WTC11 (cell line): ENCODE measurements at regions not wholly inside any gene's neighbourhood (a gene's known extent, or its start where the extent isn't known, plus 50 kb on each side); places are given as distances from the start of the nearest gene placed in this dataset.

Source experiments
- ATAC-seq: fragments of 200-7000 bp; cut with Tn5 transposase; 2 replicates; pipeline ENCODE4 v1.10.0; 2021; ENCODE audit warnings: mild to moderate bottlenecking, moderate library complexity
- CTCF ChIA-PET: fragments of 300-600 bp; sonication (Branson Sonifier 250); formaldehyde crosslinking; loops from one replicate; lab custom pipeline; 2021; ENCODE audit warnings: antibody characterized with exemption; lab: Charles Lee
- POLR2A ChIA-PET: fragments of 350-600 bp; sonication (Branson Sonifier 250); formaldehyde crosslinking; loops from one replicate; lab custom pipeline; 2021; ENCODE audit warnings: antibody characterized with exemption; lab: Charles Lee
- DNase-seq: peaks from one replicate; pipeline ENCODE4 v3.0.0; 2021; ENCODE audit warnings: low spot score
- H3K27ac Mint-ChIP-seq: 2 replicates; pipeline ENCODE4 v1.8.0; 2021; ENCODE audit warnings: mixed read lengths
- H3K27me3 Mint-ChIP-seq: 2 replicates; pipeline ENCODE4 v1.8.0; 2021; ENCODE audit warnings: low read depth, mild to moderate bottlenecking, moderate library complexity, mixed read lengths
- H3K36me3 Mint-ChIP-seq: 2 replicates; pipeline ENCODE4 v1.8.0; 2021; ENCODE audit warnings: mixed read lengths
- H3K4me1 Mint-ChIP-seq: 2 replicates; pipeline ENCODE4 v1.8.0; 2022; ENCODE audit warnings: mixed read lengths
- H3K4me3 Mint-ChIP-seq: 2 replicates; pipeline ENCODE4 v1.8.0; 2021; ENCODE audit warnings: mild to moderate bottlenecking, moderate library complexity, mixed read lengths
- H3K9me3 Mint-ChIP-seq: 2 replicates; pipeline ENCODE4 v1.8.0; 2021; ENCODE audit warnings: mixed read lengths
- CREM ChIP-seq: sonication (generic); formaldehyde crosslinking; IDR thresholded peaks from 2 replicates; pipeline ENCODE4 v1.8.1; 2022; ENCODE audit warnings: mild to moderate bottlenecking, missing genetic modification reagents, moderate library complexity
- FOXJ3 ChIP-seq: sonication (generic); formaldehyde crosslinking; IDR thresholded peaks from 2 replicates; pipeline ENCODE4 v1.9.0; 2021; ENCODE audit warnings: missing genetic modification reagents, mild to moderate bottlenecking, borderline replicate concordance
- GABPB1 ChIP-seq: sonication (generic); formaldehyde crosslinking; IDR thresholded peaks from 2 replicates; pipeline ENCODE4 v1.8.1; 2023; ENCODE audit warnings: mild to moderate bottlenecking, missing genetic modification reagents
- GRHL2 ChIP-seq: fragments of 250-450 bp; sonication (Bioruptor Pico); IDR thresholded peaks from 2 replicates; pipeline ENCODE4 v1.8.0; 2022; ENCODE audit warnings: mild to moderate bottlenecking, moderate library complexity; ENCODE audit not compliant: insufficient replicate concordance, severe bottlenecking
- HMGA2 ChIP-seq: fragments of 250-450 bp; sonication (Bioruptor Pico); IDR thresholded peaks from 2 replicates; pipeline ENCODE4 v1.4.0; 2021; ENCODE audit warnings: mild to moderate bottlenecking, moderate library complexity
- NFATC4 ChIP-seq: fragments of 250-450 bp; sonication (Bioruptor Pico); IDR thresholded peaks from 2 replicates; pipeline ENCODE4 v1.9.0; 2021; ENCODE audit warnings: mild to moderate bottlenecking
- NR1H2 ChIP-seq: sonication (generic); formaldehyde crosslinking; IDR thresholded peaks from 2 replicates; pipeline ENCODE4 v1.9.0; 2021; ENCODE audit warnings: mild to moderate bottlenecking, moderate library complexity, missing genetic modification reagents
- SOX15 ChIP-seq: fragments of 250-450 bp; sonication (Bioruptor Pico); IDR thresholded peaks from 2 replicates; pipeline ENCODE4 v1.9.0; 2021; ENCODE audit warnings: mild to moderate bottlenecking
- TCF7 ChIP-seq: sonication (generic); formaldehyde crosslinking; IDR thresholded peaks from 2 replicates; pipeline ENCODE4 v1.8.0; 2022; ENCODE audit warnings: mild to moderate bottlenecking, low read depth, missing genetic modification reagents, moderate library complexity
- ZNF232 ChIP-seq: sonication (generic); formaldehyde crosslinking; IDR thresholded peaks from 2 replicates; pipeline ENCODE4 v1.8.0; 2022; ENCODE audit warnings: mild to moderate bottlenecking, missing genetic modification reagents
- ZNF263 ChIP-seq: sonication (generic); formaldehyde crosslinking; IDR thresholded peaks from 2 replicates; pipeline ENCODE4 v1.8.1; 2022; ENCODE audit warnings: low read depth, mild to moderate bottlenecking, moderate library complexity, missing genetic modification reagents
- ZNF416 ChIP-seq: fragments of 250-450 bp; sonication (Bioruptor Pico); IDR thresholded peaks from 2 replicates; pipeline ENCODE4 v1.9.0; 2021; ENCODE audit warnings: mild to moderate bottlenecking, inconsistent platforms
- TF ChIP-seq, protein P1 (sequence below): sonication (generic); formaldehyde crosslinking; IDR thresholded peaks from 2 replicates; pipeline ENCODE4 v1.8.1; 2022; ENCODE audit warnings: missing genetic modification reagents, borderline replicate concordance
- TF ChIP-seq, protein P2 (sequence below): sonication (generic); formaldehyde crosslinking; IDR thresholded peaks from 2 replicates; pipeline ENCODE4 v1.8.1; 2022; ENCODE audit warnings: mild to moderate bottlenecking, missing genetic modification reagents, moderate library complexity, borderline replicate concordance
- TF ChIP-seq, protein P3 (sequence below): fragments of 250-450 bp; sonication (Bioruptor Pico); IDR thresholded peaks from 2 replicates; pipeline ENCODE4 v1.9.0; 2021; ENCODE audit warnings: moderate library complexity, mild to moderate bottlenecking, inconsistent platforms, borderline replicate concordance
- TF ChIP-seq, protein P4 (sequence below): sonication (generic); formaldehyde crosslinking; IDR thresholded peaks from 2 replicates; pipeline ENCODE4 v1.8.1; 2022; ENCODE audit warnings: low read depth, missing genetic modification reagents, borderline replicate concordance
- TF ChIP-seq, protein P5 (sequence below): fragments of 200-600 bp; IDR thresholded peaks from 2 replicates; pipeline ENCODE4 v1.8.0; 2022; ENCODE audit warnings: antibody characterized with exemption
- TF ChIP-seq, protein P6 (sequence below): fragments of 250-450 bp; sonication (Bioruptor Pico); IDR thresholded peaks from 2 replicates; pipeline ENCODE4 v1.8.0; 2021; ENCODE audit warnings: mild to moderate bottlenecking
- TF ChIP-seq, protein P7 (sequence below): fragments of 250-450 bp; sonication (Bioruptor Pico); conservative IDR thresholded peaks from 2 replicates; pipeline ENCODE4 v1.9.0; 2021; ENCODE audit warnings: mild to moderate bottlenecking

DNA sequence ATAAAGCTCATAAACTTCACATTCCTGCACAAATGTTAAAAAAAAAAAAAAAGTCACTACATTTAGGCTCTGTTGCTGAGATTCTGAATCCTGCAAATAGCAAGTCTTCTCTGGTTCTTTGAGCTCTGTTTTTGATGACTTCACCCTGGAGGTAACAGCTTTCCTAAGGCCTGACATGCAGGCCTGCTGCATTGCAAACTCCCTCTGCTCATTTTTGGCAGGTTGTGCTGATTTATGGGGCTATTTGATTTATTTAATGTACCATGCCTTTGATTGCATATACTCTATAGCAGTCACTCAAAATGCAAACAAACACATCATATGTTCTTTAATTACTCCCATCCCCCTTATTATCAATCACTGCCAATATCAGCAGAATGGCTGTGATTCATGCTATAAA lies 416.1 kb upstream of the IZUMO3 start (continued):
- TF ChIP-seq, protein P1, sequence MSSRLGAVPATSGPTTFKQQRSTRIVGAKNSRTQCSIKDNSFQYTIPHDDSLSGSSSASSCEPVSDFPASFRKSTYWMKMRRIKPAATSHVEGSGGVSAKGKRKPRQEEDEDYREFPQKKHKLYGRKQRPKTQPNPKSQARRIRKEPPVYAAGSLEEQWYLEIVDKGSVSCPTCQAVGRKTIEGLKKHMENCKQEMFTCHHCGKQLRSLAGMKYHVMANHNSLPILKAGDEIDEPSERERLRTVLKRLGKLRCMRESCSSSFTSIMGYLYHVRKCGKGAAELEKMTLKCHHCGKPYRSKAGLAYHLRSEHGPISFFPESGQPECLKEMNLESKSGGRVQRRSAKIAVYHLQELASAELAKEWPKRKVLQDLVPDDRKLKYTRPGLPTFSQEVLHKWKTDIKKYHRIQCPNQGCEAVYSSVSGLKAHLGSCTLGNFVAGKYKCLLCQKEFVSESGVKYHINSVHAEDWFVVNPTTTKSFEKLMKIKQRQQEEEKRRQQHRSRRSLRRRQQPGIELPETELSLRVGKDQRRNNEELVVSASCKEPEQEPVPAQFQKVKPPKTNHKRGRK (CRISPR knock-in tag), result no peak

DNA sequence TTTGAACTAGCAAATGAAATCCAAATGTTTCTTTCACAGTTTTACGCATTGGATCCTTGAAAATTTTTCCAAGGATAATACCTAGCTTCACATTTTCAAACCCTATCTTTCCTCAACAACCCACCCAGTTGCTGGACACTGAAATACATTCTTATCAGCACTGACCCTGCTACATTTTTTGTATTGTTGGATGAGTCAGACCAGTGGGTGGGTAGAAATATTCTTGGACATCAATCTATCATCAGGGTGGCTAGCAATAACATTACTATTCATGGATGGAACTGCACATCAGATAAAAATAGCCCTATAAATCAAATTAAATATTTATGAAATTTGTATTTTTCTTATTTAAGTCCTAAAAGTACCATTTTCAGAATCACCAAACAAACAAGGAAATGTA lies 407.4 kb upstream of the IZUMO3 start:
- Mint-ChIP-seq H3K27me3 (no peaks in the 10 kb centered on the region), H3K9me3 (peaks cover 7% of the 10 kb centered on the region), H3K27ac (no peak overlapping the region), H3K4me1 (no peaks in the 10 kb centered on the region), H3K4me3 (no peak overlapping the region), H3K36me3 (no peaks in the 10 kb centered on the region)
- POLR2A ChIA-PET, result no interaction called here
- TF ChIP-seq, protein P2, sequence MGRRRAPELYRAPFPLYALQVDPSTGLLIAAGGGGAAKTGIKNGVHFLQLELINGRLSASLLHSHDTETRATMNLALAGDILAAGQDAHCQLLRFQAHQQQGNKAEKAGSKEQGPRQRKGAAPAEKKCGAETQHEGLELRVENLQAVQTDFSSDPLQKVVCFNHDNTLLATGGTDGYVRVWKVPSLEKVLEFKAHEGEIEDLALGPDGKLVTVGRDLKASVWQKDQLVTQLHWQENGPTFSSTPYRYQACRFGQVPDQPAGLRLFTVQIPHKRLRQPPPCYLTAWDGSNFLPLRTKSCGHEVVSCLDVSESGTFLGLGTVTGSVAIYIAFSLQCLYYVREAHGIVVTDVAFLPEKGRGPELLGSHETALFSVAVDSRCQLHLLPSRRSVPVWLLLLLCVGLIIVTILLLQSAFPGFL (CRISPR knock-in tag), result no peak
- TF ChIP-seq ZNF263 (CRISPR knock-in tag) (no peak), HMGA2 (no peak)
- CTCF ChIA-PET, result no interaction called here
- ATAC-seq, result no peak
- DNase-seq, result no peak

DNA sequence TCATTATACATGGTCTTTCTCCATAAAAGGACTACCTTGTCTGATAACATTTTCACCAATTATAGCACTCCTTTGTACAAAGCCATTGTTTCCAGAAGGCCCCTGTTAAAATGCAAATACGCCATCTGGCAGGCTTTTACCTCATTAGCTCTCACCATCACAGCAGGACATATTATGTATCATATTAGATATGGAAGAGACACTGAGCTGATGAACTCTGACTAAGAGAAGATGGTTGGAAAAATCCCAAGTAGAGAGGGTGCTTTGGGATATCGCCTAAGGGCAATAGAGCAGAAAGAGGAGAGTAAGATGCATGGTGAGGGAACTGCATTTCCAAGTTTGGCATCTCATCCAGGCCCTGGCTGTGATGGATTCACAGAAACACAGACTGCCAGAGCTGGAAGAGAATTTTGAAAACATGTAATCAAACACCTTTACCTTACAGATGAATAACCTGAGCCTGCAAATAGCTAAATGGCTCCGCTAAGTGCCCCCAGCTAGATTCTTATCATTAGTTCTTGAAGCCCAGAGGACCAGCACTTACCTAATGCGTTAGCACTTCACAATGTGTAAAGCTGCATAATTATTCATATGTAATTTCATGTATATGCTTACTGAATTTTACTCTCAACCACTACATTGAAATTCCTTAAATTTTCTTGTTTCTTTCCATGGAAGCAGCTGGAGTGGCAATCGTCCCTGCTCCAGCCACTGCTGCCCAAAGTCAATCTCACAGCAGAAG lies 393.6 kb upstream of the IZUMO3 start:
- CTCF ChIA-PET, result interaction anchor here (1.3 kb wide), 1 partner anchor 64 kb away, joined by 5 read pairs; no protein-coding TSS in a partner anchor
- H3K4me1 Mint-ChIP-seq, result peaks cover 26% of the 10 kb centered on the region
- POLR2A ChIA-PET, result interaction anchor here (0.5 kb wide), 1 partner anchor 34 kb away, joined by 4 read pairs; no protein-coding TSS in a partner anchor
- H3K36me3 Mint-ChIP-seq, result no peaks in the 10 kb centered on the region
- no peaks in the 10 kb centered on the region for H3K27me3 Mint-ChIP-seq
- no peak overlapping the region for H3K27ac Mint-ChIP-seq
- no peak overlapping the region for H3K4me3 Mint-ChIP-seq
- peak; percentile 44 for ATAC-seq
- H3K9me3 Mint-ChIP-seq, result no peaks in the 10 kb centered on the region
- no peak for DNase-seq
- TF ChIP-seq ZNF232, result no peak
- TF ChIP-seq, protein P3, sequence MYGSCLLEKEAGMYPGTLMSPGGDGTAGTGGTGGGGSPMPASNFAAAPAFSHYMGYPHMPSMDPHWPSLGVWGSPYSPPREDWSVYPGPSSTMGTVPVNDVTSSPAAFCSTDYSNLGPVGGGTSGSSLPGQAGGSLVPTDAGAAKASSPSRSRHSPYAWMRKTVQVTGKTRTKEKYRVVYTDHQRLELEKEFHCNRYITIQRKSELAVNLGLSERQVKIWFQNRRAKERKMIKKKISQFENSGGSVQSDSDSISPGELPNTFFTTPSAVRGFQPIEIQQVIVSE (CRISPR knock-in tag), result no peak
- no peak for TF ChIP-seq NFATC4 (CRISPR knock-in tag)
- TF ChIP-seq, protein P4, sequence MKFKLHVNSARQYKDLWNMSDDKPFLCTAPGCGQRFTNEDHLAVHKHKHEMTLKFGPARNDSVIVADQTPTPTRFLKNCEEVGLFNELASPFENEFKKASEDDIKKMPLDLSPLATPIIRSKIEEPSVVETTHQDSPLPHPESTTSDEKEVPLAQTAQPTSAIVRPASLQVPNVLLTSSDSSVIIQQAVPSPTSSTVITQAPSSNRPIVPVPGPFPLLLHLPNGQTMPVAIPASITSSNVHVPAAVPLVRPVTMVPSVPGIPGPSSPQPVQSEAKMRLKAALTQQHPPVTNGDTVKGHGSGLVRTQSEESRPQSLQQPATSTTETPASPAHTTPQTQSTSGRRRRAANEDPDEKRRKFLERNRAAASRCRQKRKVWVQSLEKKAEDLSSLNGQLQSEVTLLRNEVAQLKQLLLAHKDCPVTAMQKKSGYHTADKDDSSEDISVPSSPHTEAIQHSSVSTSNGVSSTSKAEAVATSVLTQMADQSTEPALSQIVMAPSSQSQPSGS (CRISPR knock-in tag), result no peak
- TF ChIP-seq ZNF416 (CRISPR knock-in tag), result no peak
- TF ChIP-seq, protein P1 (CRISPR knock-in tag), result no peak
- TF ChIP-seq, protein P5, sequence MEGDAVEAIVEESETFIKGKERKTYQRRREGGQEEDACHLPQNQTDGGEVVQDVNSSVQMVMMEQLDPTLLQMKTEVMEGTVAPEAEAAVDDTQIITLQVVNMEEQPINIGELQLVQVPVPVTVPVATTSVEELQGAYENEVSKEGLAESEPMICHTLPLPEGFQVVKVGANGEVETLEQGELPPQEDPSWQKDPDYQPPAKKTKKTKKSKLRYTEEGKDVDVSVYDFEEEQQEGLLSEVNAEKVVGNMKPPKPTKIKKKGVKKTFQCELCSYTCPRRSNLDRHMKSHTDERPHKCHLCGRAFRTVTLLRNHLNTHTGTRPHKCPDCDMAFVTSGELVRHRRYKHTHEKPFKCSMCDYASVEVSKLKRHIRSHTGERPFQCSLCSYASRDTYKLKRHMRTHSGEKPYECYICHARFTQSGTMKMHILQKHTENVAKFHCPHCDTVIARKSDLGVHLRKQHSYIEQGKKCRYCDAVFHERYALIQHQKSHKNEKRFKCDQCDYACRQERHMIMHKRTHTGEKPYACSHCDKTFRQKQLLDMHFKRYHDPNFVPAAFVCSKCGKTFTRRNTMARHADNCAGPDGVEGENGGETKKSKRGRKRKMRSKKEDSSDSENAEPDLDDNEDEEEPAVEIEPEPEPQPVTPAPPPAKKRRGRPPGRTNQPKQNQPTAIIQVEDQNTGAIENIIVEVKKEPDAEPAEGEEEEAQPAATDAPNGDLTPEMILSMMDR, result no peak
- no peak for TF ChIP-seq GABPB1 (CRISPR knock-in tag)
- TF ChIP-seq, protein P6, sequence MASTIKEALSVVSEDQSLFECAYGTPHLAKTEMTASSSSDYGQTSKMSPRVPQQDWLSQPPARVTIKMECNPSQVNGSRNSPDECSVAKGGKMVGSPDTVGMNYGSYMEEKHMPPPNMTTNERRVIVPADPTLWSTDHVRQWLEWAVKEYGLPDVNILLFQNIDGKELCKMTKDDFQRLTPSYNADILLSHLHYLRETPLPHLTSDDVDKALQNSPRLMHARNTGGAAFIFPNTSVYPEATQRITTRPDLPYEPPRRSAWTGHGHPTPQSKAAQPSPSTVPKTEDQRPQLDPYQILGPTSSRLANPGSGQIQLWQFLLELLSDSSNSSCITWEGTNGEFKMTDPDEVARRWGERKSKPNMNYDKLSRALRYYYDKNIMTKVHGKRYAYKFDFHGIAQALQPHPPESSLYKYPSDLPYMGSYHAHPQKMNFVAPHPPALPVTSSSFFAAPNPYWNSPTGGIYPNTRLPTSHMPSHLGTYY, result no peak
- no peak for TF ChIP-seq HMGA2
- TF ChIP-seq, protein P7, sequence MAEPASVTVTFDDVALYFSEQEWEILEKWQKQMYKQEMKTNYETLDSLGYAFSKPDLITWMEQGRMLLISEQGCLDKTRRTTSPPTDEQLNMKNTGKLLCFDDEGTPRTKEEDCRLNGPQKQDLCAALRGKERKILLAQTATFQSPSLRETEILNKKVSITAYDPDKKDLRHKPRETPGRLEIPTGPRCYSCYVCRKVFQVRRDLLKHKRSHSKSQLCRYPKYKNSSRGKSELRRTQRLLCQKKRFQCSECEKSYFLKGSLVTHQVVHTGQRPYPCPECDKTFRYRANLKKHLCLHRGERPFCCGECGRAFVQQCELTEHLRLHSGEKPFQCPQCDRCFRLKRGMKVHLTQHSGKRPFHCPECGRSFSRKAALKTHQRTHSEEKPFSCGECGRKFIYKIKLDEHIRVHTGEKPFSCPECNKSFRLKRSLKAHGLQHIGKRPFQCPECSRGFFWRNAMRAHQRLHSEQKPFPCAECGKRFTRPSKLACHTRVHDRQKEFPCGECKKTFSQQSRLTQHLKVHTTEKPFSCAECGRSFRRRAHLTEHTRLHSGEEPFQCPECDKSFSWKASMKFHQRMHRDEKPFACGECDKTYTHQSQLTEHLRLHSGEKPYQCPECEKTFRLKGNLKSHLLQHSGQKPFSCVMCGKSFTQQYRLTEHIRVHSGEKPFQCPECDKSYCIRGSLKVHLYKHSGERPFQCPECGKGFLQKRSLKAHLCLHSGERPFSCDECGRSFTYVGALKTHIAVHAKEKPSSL (CRISPR knock-in tag), result no peak
- TF ChIP-seq FOXJ3 (CRISPR knock-in tag), result no peak
- no peak for TF ChIP-seq CREM (CRISPR knock-in tag)
- TF ChIP-seq GRHL2 (CRISPR knock-in tag), result no peak
- TF ChIP-seq NR1H2 (CRISPR knock-in tag), result no peak
- no peak for TF ChIP-seq SOX15 (CRISPR knock-in tag)
- TF ChIP-seq TCF7 (CRISPR knock-in tag), result no peak
